Trophoblast cell (in vitro differentiated cells and primary cell): ENCODE measurements at regions not wholly inside any gene's neighbourhood (a gene's known extent, or its start where the extent isn't known, plus 50 kb on each side); places are given as distances from the start of the nearest gene placed in this dataset.

Experiments used
- DNase-seq, 2 donors: peaks; one replicate each; pipeline ENCODE4 v3.0.0-alpha.2; 2016
- H2AFZ ChIP-seq: 2 replicates; pipeline ENCODE4 v1.6.1; 2013; ENCODE audit warnings: low read length, moderate library complexity, mild to moderate bottlenecking; ENCODE audit not compliant: insufficient read depth, poor library complexity
- H2AK5ac ChIP-seq: 2 replicates; pipeline ENCODE4 v1.6.1; 2013; ENCODE audit warnings: mild to moderate bottlenecking, low read length
- H2BK120ac ChIP-seq: 2 replicates; pipeline ENCODE4 v1.6.1; 2013; ENCODE audit warnings: low read length, mild to moderate bottlenecking, moderate library complexity; ENCODE audit not compliant: insufficient read depth, poor library complexity
- H2BK12ac ChIP-seq: 2 replicates; pipeline ENCODE4 v1.6.1; 2013; ENCODE audit warnings: mild to moderate bottlenecking, low read length, moderate library complexity
- H2BK5ac ChIP-seq: 2 replicates; pipeline ENCODE4 v1.6.1; 2013; ENCODE audit warnings: low read length, low read depth, moderate library complexity, mild to moderate bottlenecking; ENCODE audit not compliant: poor library complexity
- H3K14ac ChIP-seq: 2 replicates; pipeline ENCODE4 v1.6.1; 2013; ENCODE audit warnings: mild to moderate bottlenecking, low read length
- H3K18ac ChIP-seq: 2 replicates; pipeline ENCODE4 v1.6.1; 2013; ENCODE audit warnings: mild to moderate bottlenecking, low read length
- H3K23ac ChIP-seq: 2 replicates; pipeline ENCODE4 v1.6.1; 2013; ENCODE audit warnings: low read length
- H3K27ac ChIP-seq: 2 replicates; pipeline ENCODE4 v1.5.1; 2013; ENCODE audit warnings: low read depth, mild to moderate bottlenecking, inconsistent platforms, low read length, moderate library complexity
- H3K27me3 ChIP-seq: 2 replicates; pipeline ENCODE4 v1.6.1; 2013; ENCODE audit warnings: inconsistent platforms, mild to moderate bottlenecking, low read length, moderate library complexity; ENCODE audit not compliant: insufficient read depth
- H3K36me3 ChIP-seq, 2 experiments: 1 replicate in 1 of 2; 2 replicates in 1 of 2; pipeline ENCODE4 v1.6.1; 2013; ENCODE audit warnings: low read length in 2 of 2, mild to moderate bottlenecking in 2 of 2, moderate library complexity in 1 of 2; ENCODE audit not compliant: insufficient read depth in 2 of 2, control insufficient read depth in 1 of 2
- H3K4ac ChIP-seq: 2 replicates; pipeline ENCODE4 v1.6.1; 2013; ENCODE audit warnings: low read depth, mild to moderate bottlenecking, low read length, moderate library complexity
- H3K4me1 ChIP-seq, 2 experiments: 1 replicate in 1 of 2; 2 replicates in 1 of 2; pipeline ENCODE4 v1.6.1; 2013; ENCODE audit warnings: low read length in 2 of 2, mild to moderate bottlenecking in 2 of 2, moderate library complexity in 1 of 2; ENCODE audit not compliant: insufficient read depth in 2 of 2, control insufficient read depth in 1 of 2
- H3K4me2 ChIP-seq: 2 replicates; pipeline ENCODE4 v1.6.1; 2013; ENCODE audit warnings: inconsistent platforms, mild to moderate bottlenecking, low read length, moderate library complexity
- H3K4me3 ChIP-seq: 2 replicates; pipeline ENCODE4 v1.5.1; 2013; ENCODE audit warnings: mild to moderate bottlenecking, low read depth, low read length, inconsistent platforms
- H3K79me1 ChIP-seq: one replicate; pipeline ENCODE4 v1.6.1; 2013; ENCODE audit warnings: low read length
- H3K79me2 ChIP-seq: 2 replicates; pipeline ENCODE4 v1.6.1; 2013; ENCODE audit warnings: low read length, mild to moderate bottlenecking; ENCODE audit not compliant: control insufficient read depth, insufficient read depth, poor library complexity
- H3K9ac ChIP-seq: 2 replicates; pipeline ENCODE4 v1.6.1; 2013; ENCODE audit warnings: mild to moderate bottlenecking, low read length
- H3K9me3 ChIP-seq: 2 replicates; pipeline ENCODE4 v1.6.1; 2013; ENCODE audit warnings: low read depth, mild to moderate bottlenecking, control low read depth, inconsistent platforms, low read length; ENCODE audit not compliant: insufficient read depth
- H4K12ac ChIP-seq: 2 replicates; pipeline ENCODE4 v1.6.1; 2013; ENCODE audit warnings: low read depth, mild to moderate bottlenecking, low read length, moderate library complexity
- H4K8ac ChIP-seq: 2 replicates; pipeline ENCODE4 v1.6.1; 2013; ENCODE audit warnings: low read depth, mild to moderate bottlenecking, low read length, moderate library complexity
- H4K91ac ChIP-seq: one replicate; pipeline ENCODE4 v1.6.1; 2013; ENCODE audit warnings: low read depth, mild to moderate bottlenecking, low read length, moderate library complexity
- WGBS: extraction: QIAGEN DNeasy Blood & Tissue Kit; methylation state at CpG from one replicate; pipeline ENCODE4 v1.1.7; 2013; ENCODE audit warnings: missing lambda C conversion rate; ENCODE audit not compliant: insufficient read length, insufficient coverage; ENCODE audit errors: extremely low coverage; 5-methylcytosine and 5-hydroxymethylcytosine counted together

- Histone ChIP-seq H2AK5ac (no peak overlapping the region), H2BK5ac (no peak overlapping the region), H2BK120ac (no peak overlapping the region), H3K18ac (no peak overlapping the region), H4K8ac (no peak overlapping the region), H2AFZ (no peak overlapping the region), H3K27me3 (no peaks in the 10 kb centered on the region), H3K4me2 (no peak overlapping the region), H3K36me3 (no peaks in the 10 kb centered on the region), H3K9me3 (peaks cover 6% of the 10 kb centered on the region), H3K4me1 (no peaks in the 10 kb centered on the region), H3K14ac (no peak overlapping the region), H3K9ac (no peak overlapping the region), H3K4ac (no peak overlapping the region), H4K91ac (no peak overlapping the region), H3K4me3 (no peak overlapping the region), H3K23ac (no peak overlapping the region), H4K12ac (no peak overlapping the region), H3K27ac (no peak overlapping the region), H3K79me2 (no peaks in the 10 kb centered on the region), H3K79me1 (no peaks in the 10 kb centered on the region), H2BK12ac (no peak overlapping the region)
- no peak for DNase-seq
- no CpG with 5 or more reads among the region's 3 CpGs for WGBS
These were observed 159.5 kb upstream of the ERCC6L2 start for GRCh38 chr9:95715868-95716435.

DNA sequence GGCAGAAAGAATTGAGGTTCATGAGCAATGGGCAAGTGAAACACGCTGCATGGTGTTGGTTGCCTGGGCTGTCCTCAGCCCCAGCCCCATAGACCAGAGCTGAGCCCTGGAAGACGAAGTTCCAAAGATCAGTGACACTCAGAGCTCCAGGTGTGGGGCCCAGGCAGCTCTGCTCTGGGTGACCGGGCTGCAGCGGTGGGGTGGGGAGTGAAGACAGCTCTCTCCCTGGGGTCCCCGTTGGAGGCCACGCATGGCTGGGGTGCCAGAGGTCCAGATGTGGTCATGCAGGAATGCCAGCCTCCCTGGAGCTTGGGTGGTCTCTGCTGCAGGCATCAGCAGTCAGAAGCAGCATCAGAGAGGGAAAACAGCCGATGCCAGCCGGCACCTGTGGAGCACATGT, 165.0 kb upstream of the ERCC6L2 start:
- Histone ChIP-seq H3K9me3 (peaks cover 8% of the 10 kb centered on the region), H2BK5ac (no peak overlapping the region), H3K23ac (no peak overlapping the region), H3K18ac (no peak overlapping the region), H3K27ac (no peak overlapping the region), H3K79me1 (no peaks in the 10 kb centered on the region), H2BK12ac (no peak overlapping the region), H3K14ac (no peak overlapping the region), H3K36me3 (no peaks in the 10 kb centered on the region), H3K4me2 (no peak overlapping the region), H2AK5ac (no peak overlapping the region), H2BK120ac (no peak overlapping the region), H4K12ac (no peak overlapping the region), H3K4ac (no peak overlapping the region), H3K4me3 (no peak overlapping the region), H3K9ac (no peak overlapping the region), H3K27me3 (no peaks in the 10 kb centered on the region), H4K91ac (no peak overlapping the region), H3K79me2 (no peaks in the 10 kb centered on the region), H3K4me1 (no peaks in the 10 kb centered on the region), H2AFZ (no peak overlapping the region), H4K8ac (no peak overlapping the region)
- no CpG with 5 or more reads among the region's 8 CpGs for WGBS
- no peak for DNase-seq

DNA sequence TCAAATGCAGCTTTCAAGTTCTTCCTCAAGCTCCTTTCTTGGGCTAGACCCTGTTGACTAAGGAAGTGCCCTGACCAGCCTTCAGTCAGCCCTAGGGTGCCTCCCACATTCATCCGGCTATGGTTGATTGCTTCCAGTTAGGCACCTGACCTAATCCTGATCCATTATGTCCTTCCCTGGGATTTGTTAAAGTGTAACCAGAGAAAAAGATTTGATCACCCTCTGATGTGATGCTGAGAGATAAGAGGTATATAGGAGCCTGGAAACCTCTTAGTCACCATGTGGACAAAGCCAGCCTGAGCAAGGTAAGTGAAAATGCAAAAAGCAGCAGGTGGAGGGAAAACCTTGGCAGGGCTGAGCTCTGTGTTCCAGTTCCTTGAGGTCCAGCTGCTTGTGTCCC, 178.8 kb upstream of the ERCC6L2 start:
- Histone ChIP-seq H3K79me2 (no peaks in the 10 kb centered on the region), H3K36me3 (no peaks in the 10 kb centered on the region), H3K27me3 (no peaks in the 10 kb centered on the region), H3K4me3 (no peak overlapping the region), H3K4me1 (no peaks in the 10 kb centered on the region), H3K18ac (no peak overlapping the region), H2AFZ (no peak overlapping the region), H3K27ac (no peak overlapping the region), H4K8ac (no peak overlapping the region), H3K4ac (no peak overlapping the region), H3K79me1 (no peaks in the 10 kb centered on the region), H2BK120ac (no peak overlapping the region), H2AK5ac (no peak overlapping the region), H2BK12ac (no peak overlapping the region), H3K4me2 (no peak overlapping the region), H3K9ac (no peak overlapping the region), H4K12ac (no peak overlapping the region), H3K14ac (no peak overlapping the region), H3K23ac (no peak overlapping the region), H4K91ac (no peak overlapping the region), H2BK5ac (no peak overlapping the region), H3K9me3 (no peaks in the 10 kb centered on the region)
- no peak for DNase-seq
- no CpG with 5 or more reads among the region's 1 CpG for WGBS

GRCh38 chr9:95691435-95691834, 174.7 kb upstream of the PTCH1 start:
- Histone ChIP-seq H4K8ac (no peak overlapping the region), H2BK5ac (no peak overlapping the region), H3K36me3 (no peaks in the 10 kb centered on the region), H2AFZ (no peak overlapping the region), H3K27me3 (no peaks in the 10 kb centered on the region), H3K4me1 (no peaks in the 10 kb centered on the region), H2BK12ac (no peak overlapping the region), H3K27ac (no peak overlapping the region), H3K14ac (no peak overlapping the region), H3K9ac (no peak overlapping the region), H3K4ac (no peak overlapping the region), H3K18ac (no peak overlapping the region), H4K12ac (no peak overlapping the region), H4K91ac (no peak overlapping the region), H3K4me2 (no peak overlapping the region), H2AK5ac (no peak overlapping the region), H3K9me3 (no peaks in the 10 kb centered on the region), H3K23ac (no peak overlapping the region), H3K79me2 (no peaks in the 10 kb centered on the region), H3K79me1 (no peaks in the 10 kb centered on the region), H3K4me3 (no peak overlapping the region), H2BK120ac (no peak overlapping the region)
- no peak for DNase-seq
- WGBS, result no CpG with 5 or more reads among the region's 4 CpGs
